ENCODE measurements at regions not wholly inside any gene's neighbourhood (a gene's known extent, or its start where the extent isn't known, plus 50 kb on each side); places are given as distances from the start of the nearest gene placed in this dataset.

DNA sequence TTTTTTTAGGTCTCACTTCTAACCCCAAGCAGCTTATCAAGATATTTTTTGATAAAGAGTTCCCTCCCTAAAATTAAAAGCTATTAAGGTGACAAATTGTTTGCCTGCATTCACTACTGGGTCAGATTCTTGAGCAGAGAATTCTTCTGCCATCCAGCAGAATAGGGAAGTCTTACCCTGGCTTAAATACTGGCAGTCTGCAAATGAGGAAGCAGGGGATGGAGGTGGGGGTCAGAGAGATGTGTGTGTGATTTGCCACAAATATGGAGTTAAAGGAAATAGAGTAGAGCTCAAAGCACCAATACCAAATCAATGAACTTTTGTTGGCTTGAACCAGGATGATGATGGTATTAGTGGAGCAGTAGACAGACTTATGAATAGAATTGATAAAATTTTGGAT lies 122.2 kb downstream of the ANXA5 start:
- no peak for DNase-seq
- BruUV-seq (replicated peaks): no TSS peak
- Mint-ChIP-seq H3K27ac (ENCODE audit: unreplicated experiment) (no peak overlapping the region), H3K9me3 (ENCODE audit: low read depth, unreplicated experiment) (no peaks in the 10 kb centered on the region), H3K4me1 (ENCODE audit: low read depth, unreplicated experiment) (no peaks in the 10 kb centered on the region), H3K27me3 (ENCODE audit: unreplicated experiment) (no peaks in the 10 kb centered on the region), H3K36me3 (ENCODE audit: insufficient read depth, unreplicated experiment) (no peaks in the 10 kb centered on the region), H3K4me3 (ENCODE audit: low read depth, unreplicated experiment) (no peak overlapping the region)
- no peak for TF ChIP-seq CTCF (IDR thresholded peaks at IDR 0.05; ENCODE audit: unreplicated experiment)
- intact Hi-C loops (cut with micrococcal nuclease; ENCODE audit: unreplicated experiment): no loop called here
- CTCF ChIA-PET: no interaction called here

- TF ChIP-seq CTCF (IDR thresholded peaks at IDR 0.05; ENCODE audit: unreplicated experiment): no peak
- CTCF ChIA-PET: no interaction called here
- DNase-seq: no peak
- Mint-ChIP-seq H3K9me3 (ENCODE audit: low read depth, unreplicated experiment) (no peaks in the 10 kb centered on the region), H3K27ac (ENCODE audit: unreplicated experiment) (no peak overlapping the region), H3K4me1 (ENCODE audit: low read depth, unreplicated experiment) (no peaks in the 10 kb centered on the region), H3K36me3 (ENCODE audit: insufficient read depth, unreplicated experiment) (no peaks in the 10 kb centered on the region), H3K27me3 (ENCODE audit: unreplicated experiment) (no peaks in the 10 kb centered on the region), H3K4me3 (ENCODE audit: low read depth, unreplicated experiment) (no peak overlapping the region)
- no TSS peak for BruUV-seq (replicated peaks)
- intact Hi-C loops (cut with micrococcal nuclease; ENCODE audit: unreplicated experiment): no loop called here
Measured at GRCh38 chr4:121567748-121568147, 129.0 kb downstream of the ANXA5 start.

- H3K27me3 Mint-ChIP-seq (ENCODE audit: unreplicated experiment): no peaks in the 10 kb centered on the region
- DNase-seq: no peak
- H3K36me3 Mint-ChIP-seq (ENCODE audit: insufficient read depth, unreplicated experiment): no peaks in the 10 kb centered on the region
- intact Hi-C loops (cut with micrococcal nuclease; ENCODE audit: unreplicated experiment): no loop called here
- no peaks in the 10 kb centered on the region for H3K9me3 Mint-ChIP-seq (ENCODE audit: low read depth, unreplicated experiment)
- no peak for TF ChIP-seq CTCF (IDR thresholded peaks at IDR 0.05; ENCODE audit: unreplicated experiment)
- no peak overlapping the region for H3K4me3 Mint-ChIP-seq (ENCODE audit: low read depth, unreplicated experiment)
- CTCF ChIA-PET: no interaction called here
- BruUV-seq (replicated peaks): no TSS peak
- no peak overlapping the region for H3K27ac Mint-ChIP-seq (ENCODE audit: unreplicated experiment)
- no peaks in the 10 kb centered on the region for H3K4me1 Mint-ChIP-seq (ENCODE audit: low read depth, unreplicated experiment)
Measured at GRCh38 chr4:121564840-121565375, 131.9 kb downstream of the ANXA5 start.

DNA sequence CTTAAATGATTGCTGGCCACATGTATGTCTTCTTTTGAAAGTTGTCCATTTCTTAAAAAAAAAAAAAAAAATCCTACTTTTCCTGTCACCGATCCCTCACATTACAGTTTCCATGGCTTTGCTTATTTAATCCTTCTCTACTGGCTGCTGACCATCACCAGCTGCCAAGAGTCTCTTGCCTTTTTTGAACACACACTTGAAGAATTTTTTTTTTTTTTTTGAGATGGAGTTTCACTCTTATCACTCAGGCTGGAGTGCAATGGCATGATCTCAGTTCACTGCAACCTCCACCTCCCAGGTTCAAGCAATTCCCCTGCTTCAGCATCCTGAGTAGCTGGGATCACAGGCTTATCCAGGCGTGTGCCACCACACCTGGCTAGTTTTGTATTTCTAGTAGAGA lies 134.0 kb downstream of the ANXA5 start:
- DNase-seq: no peak
- Mint-ChIP-seq H3K9me3 (ENCODE audit: low read depth, unreplicated experiment) (no peaks in the 10 kb centered on the region), H3K36me3 (ENCODE audit: insufficient read depth, unreplicated experiment) (no peaks in the 10 kb centered on the region), H3K27ac (ENCODE audit: unreplicated experiment) (no peak overlapping the region), H3K4me1 (ENCODE audit: low read depth, unreplicated experiment) (no peaks in the 10 kb centered on the region), H3K4me3 (ENCODE audit: low read depth, unreplicated experiment) (no peak overlapping the region), H3K27me3 (ENCODE audit: unreplicated experiment) (no peaks in the 10 kb centered on the region)
- intact Hi-C loops (cut with micrococcal nuclease; ENCODE audit: unreplicated experiment): no loop called here
- TF ChIP-seq CTCF (IDR thresholded peaks at IDR 0.05; ENCODE audit: unreplicated experiment): no peak
- CTCF ChIA-PET: no interaction called here
- no TSS peak for BruUV-seq (replicated peaks)
